NT2/D1 (cell line): ENCODE measurements at regions not wholly inside any gene's neighbourhood (a gene's known extent, or its start where the extent isn't known, plus 50 kb on each side); places are given as distances from the start of the nearest gene placed in this dataset.
A peak's percentile ranks its signal among the peaks of the same experiment; 100 is the strongest.
"Not testable (repeated sequence)": the region's sequence is repeated elsewhere in the genome, so short reads cannot be mapped to it uniquely, and the experiment has no call there.

Source experiments
- DNase-seq: peaks from one replicate; pipeline ENCODE4 v3.0.0-alpha.2; 2011; ENCODE audit warnings: low read depth, low spot score
- H3K27me3 ChIP-seq: 2 replicates; pipeline ENCODE4 v1.6.0; 2011; ENCODE audit warnings: mild to moderate bottlenecking; ENCODE audit not compliant: insufficient read length, insufficient read depth
- H3K36me3 ChIP-seq: 2 replicates; pipeline ENCODE4 v1.6.1; 2011; ENCODE audit warnings: mild to moderate bottlenecking, low read length, mixed read lengths; ENCODE audit not compliant: insufficient read depth, insufficient read length
- H3K4me1 ChIP-seq: 2 replicates; pipeline ENCODE4 v1.5.1; 2011; ENCODE audit not compliant: insufficient read depth, insufficient read length
- H3K4me3 ChIP-seq: 2 replicates; pipeline ENCODE4 v1.5.1; 2011; ENCODE audit warnings: low read depth; ENCODE audit not compliant: insufficient read length
- H3K9ac ChIP-seq: 2 replicates; pipeline ENCODE4 v1.6.0; 2011; ENCODE audit warnings: low read depth; ENCODE audit not compliant: insufficient read length
- H3K9me3 ChIP-seq: 2 replicates; pipeline ENCODE4 v1.5.1; 2011; ENCODE audit warnings: mild to moderate bottlenecking, low read length; ENCODE audit not compliant: insufficient read depth
- SUZ12 ChIP-seq: IDR thresholded peaks from 2 replicates; pipeline ENCODE4 v1.6.1; 2011; ENCODE audit not compliant: insufficient read length, insufficient read depth; ENCODE audit errors: extremely low read depth
- YY1 ChIP-seq: IDR thresholded peaks from 2 replicates; pipeline ENCODE4 v1.6.1; 2011; ENCODE audit not compliant: insufficient read length, insufficient read depth
- ZNF274 ChIP-seq: IDR thresholded peaks from 2 replicates; pipeline ENCODE4 v1.6.1; 2011; ENCODE audit warnings: mild to moderate bottlenecking, low read depth, low read length

- H3K9me3 ChIP-seq = no peaks in the 10 kb centered on the region
- H3K36me3 ChIP-seq = no peaks in the 10 kb centered on the region
- no peaks in the 10 kb centered on the region for H3K27me3 ChIP-seq
- no peak for DNase-seq
- TF ChIP-seq ZNF274 (no peak), YY1 (no peak), SUZ12 (no peak)
- no peak overlapping the region for H3K9ac ChIP-seq
- no peaks in the 10 kb centered on the region for H3K4me1 ChIP-seq
- H3K4me3 ChIP-seq = no peak overlapping the region
Observed at GRCh38 chr7:89666136-89666835, 488.0 kb upstream of the STEAP1 start.

- no peak overlapping the region for H3K4me3 ChIP-seq
- no peaks in the 10 kb centered on the region for H3K27me3 ChIP-seq
- no peaks in the 10 kb centered on the region for H3K4me1 ChIP-seq
- TF ChIP-seq YY1 = no peak
- no peak for TF ChIP-seq ZNF274
- H3K9ac ChIP-seq = no peak overlapping the region
- H3K36me3 ChIP-seq = no peaks in the 10 kb centered on the region
- no peaks in the 10 kb centered on the region for H3K9me3 ChIP-seq
- DNase-seq = no peak
Observed at GRCh38 chr7:89680161-89680560, 474.1 kb upstream of the STEAP1 start.

- no peak overlapping the region for H3K9ac ChIP-seq
- H3K27me3 ChIP-seq = no peaks in the 10 kb centered on the region
- no peak for TF ChIP-seq YY1
- no peak for TF ChIP-seq ZNF274
- no peak for TF ChIP-seq SUZ12
- H3K36me3 ChIP-seq = no peaks in the 10 kb centered on the region
- no peaks in the 10 kb centered on the region for H3K4me1 ChIP-seq
- DNase-seq = no peak
- no peaks in the 10 kb centered on the region for H3K9me3 ChIP-seq
- no peak overlapping the region for H3K4me3 ChIP-seq
Observed at GRCh38 chr7:89681448-89681847, 472.8 kb upstream of the STEAP1 start.

GRCh38 chr7:89685287-89685686, 469.0 kb upstream of the STEAP1 start:
- no peaks in the 10 kb centered on the region for H3K4me1 ChIP-seq
- no peak overlapping the region for H3K4me3 ChIP-seq
- no peaks in the 10 kb centered on the region for H3K27me3 ChIP-seq
- H3K9me3 ChIP-seq = no peaks in the 10 kb centered on the region
- TF ChIP-seq YY1 (no peak), SUZ12 (no peak), ZNF274 (no peak)
- DNase-seq = no peak
- H3K36me3 ChIP-seq = no peaks in the 10 kb centered on the region
- H3K9ac ChIP-seq = no peak overlapping the region

- Histone ChIP-seq H3K9me3 (no peaks in the 10 kb centered on the region), H3K9ac (no peak overlapping the region), H3K36me3 (no peaks in the 10 kb centered on the region), H3K4me1 (no peaks in the 10 kb centered on the region), H3K4me3 (no peak overlapping the region), H3K27me3 (no peaks in the 10 kb centered on the region)
- no peak for DNase-seq
- no peak for TF ChIP-seq ZNF274
- TF ChIP-seq YY1 = no peak
- no peak for TF ChIP-seq SUZ12
Observed at GRCh38 chr7:89687211-89687610, 467.1 kb upstream of the STEAP1 start.

GRCh38 chr7:89695241-89695640, 459.0 kb upstream of the STEAP1 start:
- H3K4me3 ChIP-seq = no peak overlapping the region
- no peaks in the 10 kb centered on the region for H3K27me3 ChIP-seq
- no peak overlapping the region for H3K9ac ChIP-seq
- H3K36me3 ChIP-seq = no peaks in the 10 kb centered on the region
- no peaks in the 10 kb centered on the region for H3K4me1 ChIP-seq
- no peak for DNase-seq
- H3K9me3 ChIP-seq = no peaks in the 10 kb centered on the region
- TF ChIP-seq SUZ12 = no peak
- TF ChIP-seq ZNF274 = no peak
- TF ChIP-seq YY1 = no peak

- Histone ChIP-seq H3K4me1 (no peaks in the 10 kb centered on the region), H3K36me3 (no peaks in the 10 kb centered on the region), H3K9me3 (no peaks in the 10 kb centered on the region), H3K27me3 (no peaks in the 10 kb centered on the region), H3K9ac (no peak overlapping the region), H3K4me3 (no peak overlapping the region)
- DNase-seq = no peak
- TF ChIP-seq YY1 = no peak
- no peak for TF ChIP-seq SUZ12
- TF ChIP-seq ZNF274 = no peak
Observed at GRCh38 chr7:89714131-89714530, 440.1 kb upstream of the STEAP1 start.

- H3K9me3 ChIP-seq, H3K36me3 ChIP-seq, H3K9ac ChIP-seq, H3K4me3 ChIP-seq, H3K4me1 ChIP-seq, H3K27me3 ChIP-seq: not testable (repeated sequence)
- DNase-seq = peak; percentile 77
Observed at GRCh38 chr7:89718941-89719340, 435.3 kb upstream of the STEAP1 start.
